Panc1 (cell line): ENCODE measurements at regions not wholly inside any gene's neighbourhood (a gene's known extent, or its start where the extent isn't known, plus 50 kb on each side); places are given as distances from the start of the nearest gene placed in this dataset.

ENCODE experiments used
- CTCF ChIP-seq: fragments of 450-650 bp; IDR thresholded peaks from 2 replicates; pipeline ENCODE4 v1.5.1; 2017; ENCODE audit warnings: mild to moderate bottlenecking
- POLR2AphosphoS5 ChIP-seq: IDR thresholded peaks from 2 replicates; pipeline ENCODE4 v1.6.1; 2012; ENCODE audit warnings: mild to moderate bottlenecking, low read depth, low read length, moderate library complexity
- SIN3A ChIP-seq: IDR thresholded peaks from 2 replicates; pipeline ENCODE4 v1.6.1; 2012; ENCODE audit warnings: low read depth, mild to moderate bottlenecking, low read length, moderate library complexity, borderline replicate concordance; ENCODE audit not compliant: insufficient read depth
- TCF7L2 ChIP-seq: IDR thresholded peaks from 2 replicates; pipeline ENCODE4 v1.6.1; 2011; ENCODE audit warnings: mild to moderate bottlenecking, low read depth, low read length, inconsistent platforms

- TF ChIP-seq CTCF: peak; percentile 15; the same call in 1 of the 2 replicates
- no peak for TF ChIP-seq SIN3A
- no peak for TF ChIP-seq POLR2AphosphoS5
- no peak for TF ChIP-seq TCF7L2
These were observed 1963.3 kb upstream of the CDH9 start for GRCh38 chr5:29001666-29002065.
